ENCODE measurements at regions not wholly inside any gene's neighbourhood (a gene's known extent, or its start where the extent isn't known, plus 50 kb on each side); places are given as distances from the start of the nearest gene placed in this dataset.

GRCh38 chr1:87450615-87451209, 122.0 kb downstream of the LMO4 start:
- DNase-seq (no peak), ATAC-seq (no peak)
- H3K36me3 ChIP-seq (ENCODE audit: insufficient read depth in 1 of 2, low read depth in 1 of 2): no peaks in the 10 kb centered on the region
- H3K9me3 ChIP-seq: no peaks in the 10 kb centered on the region
- no peaks in the 10 kb centered on the region for H3K27me3 ChIP-seq (ENCODE audit: insufficient read depth in 3 of 3, low read length in 2 of 3)
- 85 to 90% (median 87%) methylated on average over 8 of the region's 8 CpGs for WGBS, 3 donors
- H3K4me1 ChIP-seq: no peaks in the 10 kb centered on the region
- intact Hi-C loops (cut with DNase I): no loop called here
- no peak for TF ChIP-seq CTCF (IDR thresholded peaks at IDR 0.05)
- no peak overlapping the region for H3K27ac ChIP-seq
- H3K4me3 ChIP-seq: no peak overlapping the region

- ATAC-seq (no peak), DNase-seq (no peak)
- Histone ChIP-seq H3K27ac (no peak overlapping the region), H3K27me3 (ENCODE audit: insufficient read depth in 3 of 3, low read length in 2 of 3) (no peaks in the 10 kb centered on the region), H3K36me3 (ENCODE audit: insufficient read depth in 1 of 2, low read depth in 1 of 2) (no peaks in the 10 kb centered on the region), H3K4me1 (no peaks in the 10 kb centered on the region), H3K4me3 (no peak overlapping the region), H3K9me3 (no peaks in the 10 kb centered on the region)
- no peak for TF ChIP-seq CTCF (IDR thresholded peaks at IDR 0.05)
- 67 to 74% (median 68%) methylated on average over 5 of the region's 5 CpGs for WGBS, 3 donors
- intact Hi-C loops (cut with DNase I): no loop called here
These were observed 122.7 kb downstream of the LMO4 start for GRCh38 chr1:87451229-87451920.

- no peak for TF ChIP-seq CTCF (IDR thresholded peaks at IDR 0.05)
- DNase-seq (no peak), ATAC-seq (no peak)
- Histone ChIP-seq H3K4me1 (no peaks in the 10 kb centered on the region), H3K4me3 (no peak overlapping the region), H3K27ac (no peak overlapping the region), H3K9me3 (no peaks in the 10 kb centered on the region), H3K27me3 (ENCODE audit: insufficient read depth in 3 of 3, low read length in 2 of 3) (no peaks in the 10 kb centered on the region), H3K36me3 (ENCODE audit: insufficient read depth in 1 of 2, low read depth in 1 of 2) (no peaks in the 10 kb centered on the region)
- intact Hi-C loops (cut with DNase I): no loop called here
These were observed 124.0 kb downstream of the LMO4 start for GRCh38 chr1:87452648-87453047.

- no peak for TF ChIP-seq CTCF (IDR thresholded peaks at IDR 0.05)
- DNase-seq (no peak), ATAC-seq (no peak)
- 32 to 42% (median 38%) methylated on average over 1 of the region's 2 CpGs for WGBS, 3 donors
- no peaks in the 10 kb centered on the region for H3K4me1 ChIP-seq
- H3K9me3 ChIP-seq: no peaks in the 10 kb centered on the region
- no peaks in the 10 kb centered on the region for H3K36me3 ChIP-seq (ENCODE audit: insufficient read depth in 1 of 2, low read depth in 1 of 2)
- no peaks in the 10 kb centered on the region for H3K27me3 ChIP-seq (ENCODE audit: insufficient read depth in 3 of 3, low read length in 2 of 3)
- intact Hi-C loops (cut with DNase I): no loop called here
- H3K27ac ChIP-seq: no peak overlapping the region
- no peak overlapping the region for H3K4me3 ChIP-seq
These were observed 128.7 kb downstream of the LMO4 start for GRCh38 chr1:87457408-87457807.

GRCh38 chr1:87462894-87463293, 134.2 kb downstream of the LMO4 start:
- Histone ChIP-seq H3K9me3 (no peaks in the 10 kb centered on the region), H3K27me3 (ENCODE audit: insufficient read depth in 3 of 3, low read length in 2 of 3) (no peaks in the 10 kb centered on the region), H3K27ac (no peak overlapping the region), H3K4me3 (no peak overlapping the region), H3K4me1 (no peaks in the 10 kb centered on the region), H3K36me3 (ENCODE audit: insufficient read depth in 1 of 2, low read depth in 1 of 2) (no peaks in the 10 kb centered on the region)
- DNase-seq: no peak
- 83 to 85% (median 85%) methylated on average over 1 of the region's 1 CpG for WGBS, 3 donors
- no peak for ATAC-seq
- intact Hi-C loops (cut with DNase I): no loop called here
- TF ChIP-seq CTCF (IDR thresholded peaks at IDR 0.05): no peak
